ENCODE measurements at regions not wholly inside any gene's neighbourhood (a gene's known extent, or its start where the extent isn't known, plus 50 kb on each side); places are given as distances from the start of the nearest gene placed in this dataset.

DNA sequence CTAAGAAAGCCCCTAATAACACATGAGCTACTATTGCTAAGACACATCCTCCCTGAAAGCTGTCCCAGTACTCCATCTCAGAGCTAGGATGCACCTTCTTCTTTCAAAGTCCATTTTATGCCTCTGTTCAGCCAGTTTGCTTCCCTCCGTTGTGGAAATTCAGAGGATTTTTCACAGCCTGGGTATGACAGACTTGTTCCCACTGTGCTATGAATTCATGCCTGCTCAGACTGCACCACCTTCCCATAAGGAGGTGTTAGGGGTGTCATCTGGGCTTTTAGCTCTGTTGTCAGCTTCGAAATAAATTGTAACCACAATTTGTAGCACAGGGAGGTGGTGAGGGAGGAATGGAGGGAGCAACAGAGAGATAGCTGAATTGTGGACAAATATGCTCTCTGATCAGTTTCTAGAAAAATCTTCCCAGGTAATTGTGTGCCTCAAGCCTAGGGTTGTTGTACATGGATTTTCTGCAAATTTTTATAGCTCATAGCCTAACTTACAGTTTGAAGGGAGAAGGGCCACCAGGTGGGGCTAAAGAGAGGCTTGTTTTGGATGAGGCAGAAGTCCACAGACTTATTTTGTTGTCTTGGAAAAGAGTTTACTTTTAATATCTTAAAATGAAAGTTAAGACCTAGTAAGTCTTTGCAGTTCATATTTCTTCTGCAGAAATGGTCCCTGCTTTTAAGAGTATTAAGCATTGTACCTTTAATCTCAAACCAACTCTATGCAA lies 462.0 kb downstream of the PDCD6IP start:
- no peak for FAIRE-seq

DNA sequence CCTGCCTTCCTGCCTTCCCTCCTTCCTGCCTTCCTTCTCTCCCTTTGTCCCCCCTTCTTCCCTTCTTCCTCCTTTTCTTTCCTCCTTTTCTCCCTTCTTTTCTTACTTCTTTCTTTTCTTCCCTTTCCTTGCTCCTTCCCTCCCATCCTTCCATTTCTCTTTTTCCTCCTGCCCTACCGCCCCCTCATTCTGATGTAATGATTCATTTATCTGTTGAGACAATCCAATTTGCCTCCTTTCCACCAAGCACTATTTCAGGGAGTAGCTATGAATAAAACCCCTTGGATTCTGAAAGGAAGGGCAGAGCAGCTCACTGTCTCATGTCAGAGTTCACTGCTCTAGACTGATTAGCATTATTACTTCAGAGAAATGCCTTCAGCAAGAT lies 462.6 kb downstream of the PDCD6IP start:
- no peak for FAIRE-seq

DNA sequence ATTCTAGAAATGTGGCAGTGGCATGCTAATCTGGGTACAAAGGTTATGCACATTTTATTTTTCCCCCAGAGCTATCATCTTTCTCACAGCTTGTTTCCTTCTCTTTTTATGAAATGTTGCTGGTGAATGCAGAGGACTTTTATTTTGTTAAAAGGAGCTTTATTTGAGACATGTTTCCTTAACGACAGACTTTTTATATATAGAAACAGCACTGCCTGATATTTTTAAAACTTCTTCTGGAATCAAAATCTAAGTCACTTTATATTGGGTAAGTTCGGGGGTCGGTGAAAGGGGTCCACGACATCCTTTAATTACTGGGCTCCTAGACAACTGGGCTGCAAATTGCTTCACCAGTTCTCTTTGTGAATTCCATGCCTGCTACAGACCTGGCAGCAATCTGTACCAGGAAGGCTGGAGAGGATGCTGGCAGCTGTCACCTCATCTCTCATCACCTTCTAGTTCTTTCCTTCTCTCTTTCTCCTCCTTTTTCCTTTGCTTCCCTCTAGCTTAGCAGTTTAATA lies 464.7 kb downstream of the PDCD6IP start:
- FAIRE-seq = no peak

DNA sequence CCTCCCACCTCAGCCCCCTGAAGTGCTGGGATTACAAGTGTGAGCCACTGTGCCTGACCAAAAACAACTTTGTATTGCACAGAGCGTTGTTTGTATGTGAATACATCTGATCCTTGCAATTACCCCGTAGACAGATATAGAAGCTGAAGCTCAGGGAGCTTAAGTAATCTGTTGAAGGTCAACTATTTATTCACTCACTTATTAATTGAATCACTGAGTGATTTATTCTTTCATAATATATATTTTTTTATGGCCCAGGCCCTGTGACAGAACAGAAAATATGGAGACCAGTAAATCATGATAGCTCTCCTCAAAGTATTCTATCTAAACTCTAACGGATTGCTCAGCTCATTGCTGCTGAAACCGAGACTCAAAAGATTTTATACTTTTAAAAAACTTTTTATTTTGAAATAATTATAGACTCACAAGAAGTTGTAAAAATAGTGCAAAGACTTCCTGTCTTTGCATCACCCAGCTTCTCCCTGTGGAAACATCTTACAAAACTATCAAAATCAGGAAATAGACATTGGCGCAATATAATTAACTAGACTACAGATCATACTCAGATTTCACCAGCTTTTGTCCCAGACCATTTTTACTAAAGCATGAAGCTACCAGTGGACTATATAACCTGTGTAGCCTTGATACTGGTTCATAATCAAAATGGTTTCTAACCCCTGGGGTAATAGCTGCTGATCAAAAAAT lies 466.1 kb downstream of the PDCD6IP start:
- FAIRE-seq = no peak

DNA sequence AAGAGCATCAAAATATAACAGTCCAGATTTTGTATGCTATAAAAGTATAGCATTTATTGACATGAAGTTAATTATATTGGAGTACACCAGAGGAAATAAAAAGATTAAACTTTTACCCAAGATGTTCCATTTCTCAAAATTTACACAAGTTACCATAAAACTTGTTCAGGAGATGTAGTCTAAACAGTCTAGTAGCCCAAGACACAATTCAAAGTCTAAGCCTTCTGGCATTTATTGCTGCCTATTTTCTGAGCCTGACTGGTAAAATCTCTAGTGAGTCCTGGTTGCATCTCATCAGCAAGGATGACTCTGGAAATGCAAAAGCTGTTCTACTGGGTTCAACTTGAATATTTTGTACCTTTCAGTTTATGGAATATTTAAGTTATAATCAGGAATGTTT lies 468.7 kb downstream of the PDCD6IP start:
- FAIRE-seq = no peak

DNA sequence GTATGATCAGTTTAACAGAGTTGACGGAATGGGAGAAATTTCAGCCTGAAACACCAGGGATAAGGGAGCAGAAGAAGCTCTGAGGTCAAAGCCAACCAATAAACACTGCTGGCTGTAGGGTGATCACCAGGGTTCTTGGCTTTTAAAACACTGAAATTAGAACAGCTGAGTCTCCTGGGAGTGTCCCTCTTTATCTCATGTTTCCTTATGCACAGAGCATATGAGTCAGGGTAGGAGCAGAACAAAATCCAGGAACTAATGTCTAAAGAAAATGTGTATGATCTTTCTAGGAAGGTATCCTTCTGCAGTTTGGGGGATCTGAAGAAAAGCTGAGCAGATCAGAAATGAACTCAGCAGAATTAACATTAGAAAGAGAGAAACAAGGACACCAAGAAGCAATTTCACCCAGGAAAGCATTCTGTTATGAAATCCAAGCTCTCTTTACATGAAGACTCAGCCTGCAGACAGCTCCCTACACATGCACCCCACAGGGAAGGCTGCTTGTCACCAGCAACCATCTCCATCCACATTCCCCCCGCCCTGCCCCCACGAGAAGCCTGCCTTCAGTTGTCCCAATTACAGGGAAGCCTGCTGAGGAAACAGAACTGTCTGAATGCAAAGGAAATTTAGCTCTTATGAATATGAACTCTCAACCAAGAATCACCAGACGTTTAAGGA lies 469.7 kb downstream of the PDCD6IP start:
- FAIRE-seq = no peak

DNA sequence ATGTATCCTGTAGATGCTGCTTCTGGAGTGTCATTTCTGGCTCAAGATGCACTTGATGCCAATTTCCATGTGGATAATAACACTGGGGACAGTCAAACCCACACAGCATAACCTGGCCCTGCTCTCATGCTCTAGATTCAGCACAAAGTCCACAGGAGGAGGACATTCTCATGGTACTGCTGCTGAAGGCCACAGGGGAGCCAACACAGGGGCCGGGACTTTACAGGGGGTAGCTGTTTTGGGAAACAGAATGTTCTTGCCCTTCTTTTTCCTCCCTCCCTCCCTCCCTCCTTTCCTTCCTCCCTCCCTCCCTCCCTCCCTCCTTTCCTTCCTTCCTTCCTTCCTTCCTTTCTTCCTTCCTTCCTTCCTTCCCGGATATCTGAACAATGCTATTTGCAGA lies 477.4 kb downstream of the PDCD6IP start:
- no peak for FAIRE-seq

DNA sequence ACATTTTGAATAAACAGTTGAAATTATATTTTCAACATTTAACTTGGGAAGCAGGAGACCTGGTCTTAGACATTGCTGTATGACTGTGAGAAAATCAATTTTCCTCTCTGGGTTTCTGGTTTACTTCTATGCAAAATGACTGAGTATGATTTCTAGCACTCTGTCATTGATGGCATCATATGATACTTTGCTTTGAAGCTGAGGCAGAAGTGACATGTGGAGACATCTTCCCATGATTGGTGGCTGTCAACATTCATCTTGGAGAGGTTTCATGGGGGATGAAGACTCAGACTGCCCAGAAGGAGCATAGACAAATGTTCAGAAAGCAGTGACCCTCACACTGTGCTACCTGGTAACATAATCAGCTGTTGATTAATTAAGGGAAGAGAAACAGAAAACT lies 477.9 kb downstream of the PDCD6IP start:
- no peak for FAIRE-seq

DNA sequence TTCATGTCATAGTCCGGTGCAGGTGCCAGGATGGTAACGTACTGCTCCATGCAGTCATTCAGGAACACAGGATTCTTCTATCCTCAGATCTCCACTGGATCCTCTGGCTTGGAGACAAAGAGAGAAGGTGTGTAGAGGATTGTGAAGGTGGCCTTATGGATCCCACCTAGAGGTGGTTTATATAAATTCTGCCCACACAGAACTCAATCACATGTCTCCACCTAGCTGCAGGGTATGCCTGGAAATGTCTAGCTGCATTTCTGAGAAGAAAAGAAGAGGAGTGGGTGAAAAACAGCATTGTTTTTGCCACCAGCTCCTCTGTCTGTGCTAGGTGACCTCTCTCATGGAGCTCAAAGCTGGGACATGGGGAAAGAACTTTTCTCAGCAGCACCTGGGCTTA lies 478.7 kb downstream of the PDCD6IP start:
- FAIRE-seq = no peak

DNA sequence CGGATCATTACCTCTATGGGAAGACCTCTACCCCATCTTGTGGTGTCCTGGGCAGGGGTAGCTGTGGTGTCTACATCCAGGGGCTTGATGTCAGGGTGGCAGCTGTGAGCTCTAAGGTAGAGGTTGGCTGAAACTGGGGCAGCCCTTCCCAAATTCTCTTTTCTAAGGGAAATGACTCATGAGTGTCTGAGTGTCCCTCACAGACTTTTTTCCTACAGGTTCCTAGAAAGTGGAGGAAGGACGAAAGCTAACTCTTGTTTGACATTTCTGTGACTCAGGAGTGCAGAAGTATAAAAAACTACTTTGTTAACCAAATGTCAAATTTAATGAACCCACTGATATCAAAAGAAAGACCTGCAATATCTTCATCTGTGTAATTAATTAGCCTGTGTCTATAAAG lies 481.5 kb downstream of the PDCD6IP start:
- no peak for FAIRE-seq

DNA sequence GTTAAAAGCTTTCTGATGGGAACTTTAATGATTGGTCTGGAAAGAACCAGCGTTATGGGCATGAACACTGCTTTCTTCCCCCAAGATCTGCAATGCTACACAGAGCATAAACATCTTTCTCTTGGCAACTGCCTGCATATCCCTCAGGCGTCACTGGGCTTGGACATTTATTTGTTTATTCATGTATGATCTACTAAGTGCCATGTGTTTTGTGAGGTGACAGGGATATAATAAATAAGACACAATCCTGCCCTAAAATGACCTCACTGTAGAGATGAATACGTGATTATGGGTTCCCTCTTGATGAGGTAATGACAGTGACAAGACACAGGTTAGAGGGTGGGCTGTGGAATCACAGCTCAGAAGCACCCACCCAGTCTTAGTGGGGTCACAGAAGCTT lies 485.3 kb downstream of the PDCD6IP start:
- no peak for FAIRE-seq

DNA sequence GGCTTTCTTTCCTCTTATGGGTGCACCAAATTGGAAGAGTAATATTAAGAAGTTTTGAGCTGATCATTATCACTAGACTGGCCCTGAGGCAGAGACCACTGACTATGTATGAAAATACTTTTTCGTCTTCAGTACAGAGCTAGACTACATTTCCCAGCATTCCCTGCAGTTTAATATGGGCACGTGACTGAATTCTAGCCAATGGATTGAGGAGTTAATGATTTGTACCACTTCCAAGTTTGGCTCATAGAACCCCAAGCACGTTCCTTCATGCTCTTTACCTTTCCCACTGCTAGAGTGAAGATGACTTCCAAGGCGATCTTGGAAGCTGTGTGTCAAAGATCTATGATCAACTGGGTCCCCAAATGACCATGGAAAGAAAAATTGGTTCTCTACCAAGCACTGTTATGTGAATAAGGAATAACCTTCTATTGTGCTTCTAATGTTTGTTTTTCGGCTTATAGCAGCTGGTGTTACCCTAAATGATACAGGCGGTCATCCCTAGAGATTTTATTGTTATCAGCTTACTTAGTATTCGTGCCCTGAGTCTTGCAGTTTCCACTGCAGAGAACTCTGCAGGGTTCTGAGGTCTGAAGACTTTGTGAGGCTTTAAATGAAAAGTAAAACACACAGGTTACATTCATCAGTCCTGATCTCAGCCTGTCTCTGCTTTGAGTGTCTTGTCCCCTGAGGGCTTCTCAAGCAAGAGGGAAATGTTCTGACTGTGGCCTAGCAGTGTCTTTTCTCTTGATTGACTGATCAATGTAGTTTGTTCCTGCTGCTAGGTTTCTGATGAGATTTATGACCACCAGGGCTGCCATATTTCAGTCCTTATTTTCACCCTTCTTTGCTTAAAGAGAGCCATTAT lies 486.8 kb downstream of the PDCD6IP start:
- no peak for FAIRE-seq

DNA sequence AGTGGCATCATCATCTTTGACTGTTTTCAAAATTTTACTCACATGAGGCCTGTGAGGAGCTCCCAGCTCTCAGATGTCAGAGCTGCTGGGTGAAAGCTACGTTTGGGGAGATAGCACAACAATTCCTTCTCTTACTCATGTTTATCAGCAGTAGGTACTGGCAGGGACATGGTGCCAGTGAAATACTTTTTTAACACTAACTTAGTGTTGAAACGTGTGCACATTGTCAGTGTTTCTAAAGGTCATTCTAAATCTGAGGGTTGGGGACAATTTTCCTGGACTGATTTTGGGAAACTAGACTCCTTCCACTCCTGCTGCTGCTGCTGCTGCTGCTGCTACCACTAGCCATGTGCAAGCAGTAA lies 487.4 kb downstream of the PDCD6IP start:
- no peak for FAIRE-seq

DNA sequence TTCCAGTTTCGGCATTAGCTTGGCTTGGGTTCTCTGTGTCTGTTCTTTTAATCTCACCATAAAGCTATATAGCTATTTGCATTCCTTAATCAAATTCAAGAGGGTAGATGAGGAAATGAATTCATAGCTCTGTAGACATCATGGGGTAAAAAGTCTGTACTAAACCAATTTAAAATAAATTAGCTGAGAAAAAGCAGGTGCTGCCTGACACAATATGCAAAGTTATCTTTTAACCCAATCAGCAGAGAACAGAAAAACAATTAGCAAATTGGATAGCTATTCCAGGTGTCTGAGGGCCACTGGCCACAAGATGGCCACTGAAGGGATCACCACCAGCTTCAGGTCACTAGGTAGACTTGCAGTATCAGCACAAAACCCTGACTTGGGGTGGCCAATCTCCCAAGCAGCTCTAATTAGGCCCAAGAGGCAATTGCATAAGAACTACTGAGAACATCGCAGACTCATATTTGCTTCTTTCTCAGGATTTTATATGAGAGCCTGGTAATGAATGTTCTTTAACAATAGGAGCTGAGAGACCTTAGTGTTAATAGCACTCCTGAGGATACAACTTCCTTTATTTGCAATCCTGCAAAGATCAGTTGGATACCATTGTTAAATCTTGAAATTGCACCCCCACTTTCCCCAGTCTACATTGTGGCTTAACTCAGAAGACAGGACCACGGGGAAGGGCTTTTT lies 494.3 kb downstream of the PDCD6IP start:
- no peak for FAIRE-seq

DNA sequence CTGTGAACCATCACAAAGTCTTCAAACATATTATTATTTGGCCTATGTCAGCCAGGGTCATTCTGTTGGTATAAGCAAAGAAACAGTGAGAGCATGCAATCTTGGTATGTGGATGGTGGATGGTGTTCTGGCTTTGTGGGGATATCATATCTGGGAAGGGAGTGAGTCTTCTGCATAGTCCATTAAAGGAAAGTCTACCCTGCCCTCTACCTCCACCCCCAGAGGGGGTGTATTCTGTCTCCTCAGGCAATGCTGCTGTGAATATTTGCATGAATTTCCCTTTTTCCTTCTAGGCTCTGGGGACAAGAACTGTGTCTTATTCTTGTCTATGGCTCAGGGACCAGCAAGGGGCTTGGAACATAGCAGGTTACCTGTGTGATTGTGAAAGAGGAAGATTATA lies 495.8 kb downstream of the PDCD6IP start:
- FAIRE-seq = no peak

DNA sequence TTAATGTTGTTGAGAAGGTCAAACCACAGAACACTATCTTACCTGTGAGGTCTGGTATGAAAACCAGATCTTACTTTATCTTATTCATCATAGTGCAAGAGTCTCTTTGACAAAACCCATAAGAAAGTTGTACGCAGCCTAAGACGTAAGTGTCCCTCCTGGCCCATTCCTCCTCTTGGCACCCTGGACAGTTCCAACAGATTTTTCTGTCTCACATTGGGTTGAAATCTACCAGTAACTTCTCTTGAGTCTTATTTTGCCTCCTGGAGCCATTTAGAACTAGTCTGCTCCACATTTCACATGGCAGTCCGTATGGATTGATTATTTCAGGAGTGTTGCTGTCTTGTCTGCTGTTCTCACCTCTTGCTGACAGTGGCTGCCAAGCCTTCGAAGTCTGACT lies 498.4 kb downstream of the PDCD6IP start:
- FAIRE-seq = no peak

DNA sequence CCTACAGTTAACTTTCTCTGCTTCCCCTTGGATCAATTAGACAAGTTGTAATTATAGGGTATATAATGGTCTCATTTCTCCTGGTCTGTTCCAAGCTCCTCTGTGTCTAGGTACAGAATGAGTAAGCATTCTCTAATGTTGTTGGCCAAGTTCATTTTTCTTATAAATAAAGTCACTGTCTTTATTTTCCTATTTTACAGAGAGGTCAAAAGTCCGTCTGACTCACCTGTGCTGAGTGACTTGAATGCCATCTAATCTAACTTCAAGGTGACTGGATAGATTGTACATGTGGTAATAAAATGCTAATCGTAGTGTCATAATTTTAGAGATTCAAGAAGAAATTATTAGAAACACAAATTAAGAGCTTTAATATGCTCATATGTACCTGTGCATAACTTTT lies 500.2 kb downstream of the PDCD6IP start:
- no peak for FAIRE-seq

DNA sequence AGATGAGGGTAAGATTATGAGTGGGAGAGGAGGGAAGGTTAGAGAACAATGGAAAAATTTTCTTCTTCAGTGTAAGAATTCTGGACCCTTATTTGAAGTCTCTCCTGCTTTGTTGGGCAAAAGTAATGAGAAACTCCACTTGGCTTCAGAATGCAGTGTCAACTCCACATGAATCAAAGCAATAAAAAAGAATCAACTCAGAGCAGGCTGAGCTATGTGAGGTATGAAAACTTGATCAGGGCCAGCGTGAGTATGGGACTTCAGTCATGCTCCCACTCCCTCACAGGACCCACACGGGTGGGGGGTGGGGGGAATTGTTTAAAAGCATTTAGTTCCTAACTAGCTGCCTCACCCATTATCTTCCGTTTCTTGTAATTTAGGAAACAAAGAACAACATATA lies 502.2 kb downstream of the PDCD6IP start:
- FAIRE-seq = no peak

DNA sequence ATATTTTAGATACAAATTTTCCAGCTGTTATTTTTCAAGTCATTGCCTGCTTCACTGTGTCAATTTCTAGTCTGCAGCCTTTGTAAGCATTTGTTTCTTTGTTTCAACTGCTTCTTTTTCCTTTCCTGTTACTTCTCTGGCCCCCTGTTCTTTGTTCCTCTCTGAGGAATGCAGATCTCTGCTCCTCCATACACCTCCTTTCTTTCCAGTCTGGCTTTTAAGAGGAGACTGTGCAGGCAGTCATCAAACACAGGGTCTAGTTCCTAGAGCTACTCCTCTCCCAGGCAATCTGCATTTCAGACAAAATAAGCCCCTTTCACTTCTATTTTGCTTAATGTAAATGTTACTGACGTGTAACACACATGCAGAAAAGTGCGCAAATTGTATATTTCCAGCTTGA lies 502.9 kb downstream of the PDCD6IP start:
- FAIRE-seq = no peak

DNA sequence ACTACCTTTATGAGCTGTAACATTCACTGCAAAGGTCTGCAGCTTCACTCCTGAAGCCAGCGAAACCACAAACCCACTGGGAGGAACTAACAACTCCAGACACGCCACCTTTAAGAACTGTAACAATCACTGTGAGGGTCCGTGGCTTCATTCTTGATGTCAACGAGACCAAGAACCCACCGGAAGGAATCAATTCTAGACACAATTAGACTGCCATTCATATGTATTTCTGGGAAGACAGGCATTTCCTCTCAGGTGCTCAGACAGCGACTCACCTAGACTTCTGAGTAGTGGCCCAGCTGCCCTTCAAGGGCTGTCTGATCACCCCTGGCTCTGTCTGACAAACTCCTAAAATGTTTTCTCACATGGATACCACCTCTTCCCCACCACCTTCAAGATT lies 506.8 kb downstream of the PDCD6IP start:
- no peak for FAIRE-seq

DNA sequence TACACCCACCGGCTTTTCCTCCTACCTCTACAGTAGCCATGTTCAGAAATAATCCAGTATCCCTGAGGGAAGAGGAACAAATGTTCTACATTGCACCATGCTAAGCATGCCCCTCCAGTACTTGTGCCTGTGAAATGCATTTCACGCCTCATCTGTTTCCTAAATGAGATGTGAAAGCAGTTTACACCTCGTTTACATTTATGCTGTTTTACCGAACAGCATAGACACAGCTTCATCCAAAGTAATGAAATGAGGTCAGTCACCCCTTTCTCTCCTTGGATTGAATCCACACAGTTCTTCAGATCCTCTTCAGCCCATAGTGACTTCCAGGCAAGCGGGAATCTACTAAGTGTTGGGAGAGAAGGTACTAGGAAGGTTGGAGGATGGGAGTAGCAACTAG lies 514.3 kb downstream of the PDCD6IP start:
- no peak for FAIRE-seq

DNA sequence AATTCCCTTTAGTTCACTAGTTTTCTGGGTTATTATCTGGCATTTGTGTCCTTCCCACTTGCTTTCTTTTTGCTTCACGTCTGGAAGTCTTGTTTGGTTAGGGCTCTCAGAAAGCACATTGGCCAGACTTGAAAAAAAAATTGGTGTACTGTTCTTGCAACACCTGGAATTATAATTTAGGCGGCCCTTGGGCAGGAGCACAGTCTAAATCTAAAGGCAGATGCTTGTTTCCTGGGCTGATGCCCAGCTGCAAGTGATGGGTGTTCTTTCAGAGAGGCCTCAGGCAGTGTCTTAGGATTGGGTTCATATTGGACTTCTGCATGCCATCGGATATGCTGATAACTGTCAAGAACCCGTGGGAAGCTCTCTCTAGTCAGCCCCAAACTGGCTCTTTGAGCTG lies 521.5 kb downstream of the PDCD6IP start:
- FAIRE-seq = no peak

DNA sequence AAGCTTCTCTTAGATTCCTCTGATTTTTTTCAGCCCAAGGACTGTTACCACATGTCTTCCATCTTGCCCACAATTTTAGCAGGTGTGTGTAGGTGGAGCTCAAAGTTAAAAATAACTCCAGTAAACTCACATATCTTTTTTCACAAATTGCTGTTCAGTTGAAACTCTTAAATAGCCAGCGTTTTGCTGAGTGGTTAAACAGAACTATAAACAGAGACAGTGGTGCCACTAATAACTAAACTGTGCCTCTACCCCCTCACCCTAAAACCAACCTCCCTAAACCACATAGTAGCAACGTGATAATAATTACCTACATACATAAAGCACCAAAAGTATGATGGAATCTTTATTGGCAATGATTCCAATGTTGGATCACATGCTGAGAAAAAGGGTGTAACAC lies 525.1 kb downstream of the PDCD6IP start:
- FAIRE-seq = no peak

All from A204.1 (cell line).